Right ventricle myocardium inferior (tissue), 1 donor: ENCODE measurements at regions not wholly inside any gene's neighbourhood (a gene's known extent, or its start where the extent isn't known, plus 50 kb on each side); places are given as distances from the start of the nearest gene placed in this dataset.

Experiments
- ATAC-seq: fragments of 200-7000 bp; cut with Tn5 transposase; one replicate; pipeline ENCODE4 v1.9.1; 2020; ENCODE audit warnings: mild to moderate bottlenecking, moderate library complexity
- DNase-seq: peaks from one replicate; pipeline ENCODE4 v3.0.0; 2021; ENCODE audit errors: missing footprints
- intact Hi-C: fragments of 100-400 bp; cut with DNase I; formaldehyde crosslinking; loops from one replicate; pipeline ENCODE4 v1.11.0; 2022
- donor health status: DM: no; HTN: yes; CAD: no; lungs with severe emphysema.

DNA sequence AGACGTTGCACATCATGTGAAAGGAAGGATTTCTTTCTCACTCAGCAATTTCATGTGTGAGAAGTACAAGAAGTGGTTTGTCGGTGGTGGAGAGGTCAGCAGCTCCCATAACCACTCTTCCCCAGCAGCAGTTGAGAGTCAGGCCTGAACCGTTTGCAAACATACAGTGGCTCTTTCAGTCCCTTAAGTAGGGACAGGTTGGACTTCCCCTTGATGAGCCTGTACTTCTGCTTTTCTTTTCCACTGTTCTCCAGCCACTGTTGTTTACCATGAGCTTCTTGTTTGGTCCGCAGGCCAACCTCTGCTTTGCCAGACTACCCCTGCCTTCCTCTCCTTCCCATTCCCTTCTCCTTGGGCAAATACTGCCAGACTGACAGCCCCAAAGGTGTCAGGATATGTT is 391.3 kb upstream of the CELF4 start:
- no peak for ATAC-seq
- no peak for DNase-seq
- intact Hi-C loops, result no loop called here

DNA sequence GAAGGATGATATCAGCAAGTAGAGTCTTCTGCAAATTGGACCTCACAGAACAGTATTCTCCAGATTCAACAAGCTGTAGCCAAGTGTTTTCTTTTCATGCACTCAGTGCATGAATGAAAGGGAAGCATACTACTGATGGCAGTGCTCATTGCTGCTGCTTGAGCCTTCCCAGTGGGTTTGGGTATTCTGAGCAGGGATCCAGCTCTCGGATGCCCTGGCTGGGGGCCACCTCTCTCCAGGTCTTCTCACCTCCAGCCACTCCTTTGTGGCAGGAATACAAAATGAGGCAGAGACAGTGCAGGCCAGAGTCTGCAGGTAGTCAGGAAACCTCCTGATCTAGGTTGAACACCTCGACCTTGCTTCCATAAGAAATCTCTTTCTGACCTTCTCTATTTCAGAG is 390.4 kb upstream of the CELF4 start:
- intact Hi-C loops, result no loop called here
- ATAC-seq (no peak), DNase-seq (no peak)

DNA sequence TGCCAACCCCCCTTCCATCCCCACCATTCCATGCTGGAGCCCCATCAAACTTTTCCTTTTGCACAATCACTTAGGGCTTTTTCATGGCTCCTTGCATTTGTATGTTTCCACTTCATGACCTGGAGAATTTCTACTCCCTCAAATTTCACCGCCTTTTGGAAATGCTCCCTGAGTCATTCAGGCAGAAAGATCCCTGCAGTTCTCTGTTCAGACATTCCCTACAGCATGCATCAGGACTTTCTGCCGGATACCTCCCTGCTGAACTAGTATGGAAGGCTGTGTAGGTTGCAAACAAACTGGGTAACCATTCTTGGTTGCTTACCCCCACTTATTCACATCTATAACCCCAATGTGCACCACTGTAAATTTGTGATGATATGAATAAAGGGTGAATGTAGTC is 389.6 kb upstream of the CELF4 start:
- intact Hi-C loops, result no loop called here
- no peak for ATAC-seq

DNA sequence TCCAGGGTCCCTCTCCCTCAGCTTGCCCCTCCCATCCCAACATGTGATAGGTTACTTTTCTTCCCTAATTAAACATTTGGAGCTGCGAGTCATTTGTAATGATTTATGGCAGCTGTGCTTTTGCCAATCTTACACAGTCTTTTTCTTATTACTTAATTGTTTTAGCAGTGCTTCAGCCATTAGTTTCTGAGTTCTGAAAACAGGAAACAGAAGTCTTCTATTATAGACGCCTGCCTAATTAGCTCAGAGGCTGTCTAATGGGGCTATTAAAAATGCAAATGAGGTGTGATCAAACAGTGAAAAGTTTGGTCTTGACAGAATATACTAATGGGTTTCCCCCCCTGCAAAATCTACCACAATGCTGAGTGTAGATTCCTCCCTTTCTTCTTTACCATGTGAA is 388.3 kb upstream of the CELF4 start:
- DNase-seq (no peak), ATAC-seq (no peak)
- intact Hi-C loops, result no loop called here

More for the DNA sequence above, 389.6 kb upstream of the CELF4 start:
- DNase-seq, result no peak

DNA sequence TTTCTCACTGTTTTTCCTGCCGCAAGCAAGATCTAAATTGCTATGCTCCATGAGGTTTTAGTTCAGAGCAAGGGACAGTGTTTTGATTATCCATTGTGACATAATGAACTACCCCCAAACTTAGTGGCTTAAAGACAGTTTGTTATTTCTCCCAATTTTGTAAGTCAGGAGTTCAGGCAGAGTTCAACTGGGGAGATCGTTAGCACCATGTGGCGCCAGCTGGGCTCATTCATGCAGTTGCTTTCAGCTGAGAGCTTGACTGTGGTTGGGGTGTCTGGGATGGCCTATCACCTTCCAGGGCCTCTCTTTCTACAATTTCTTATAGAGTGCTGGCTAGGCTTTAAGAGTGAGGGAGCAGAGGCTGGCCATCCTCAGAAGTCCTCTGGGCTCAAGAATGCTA is 382.9 kb upstream of the CELF4 start:
- ATAC-seq (no peak), DNase-seq (no peak)
- intact Hi-C loops, result no loop called here

DNA sequence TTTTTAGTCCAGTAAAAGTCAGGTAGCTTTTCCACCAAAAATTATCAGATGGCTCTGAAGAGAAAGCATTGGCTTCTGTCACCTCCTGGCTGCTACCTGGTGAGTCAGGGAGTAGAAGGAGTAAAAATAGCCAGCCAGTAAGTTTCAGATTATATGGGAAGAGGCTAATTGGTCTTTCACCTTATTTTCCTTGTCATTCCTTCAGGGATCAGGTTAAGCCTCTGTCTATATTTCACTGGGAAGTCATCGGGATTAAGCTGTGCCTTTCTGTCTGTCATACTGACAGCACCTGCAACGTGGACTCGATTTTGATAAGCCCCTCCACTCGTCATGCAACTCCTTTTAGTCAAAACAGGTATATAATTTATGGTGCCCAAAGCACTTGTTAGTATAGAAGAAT is 380.7 kb upstream of the CELF4 start:
- intact Hi-C loops, result no loop called here
- ATAC-seq, result no peak
- DNase-seq, result no peak

DNA sequence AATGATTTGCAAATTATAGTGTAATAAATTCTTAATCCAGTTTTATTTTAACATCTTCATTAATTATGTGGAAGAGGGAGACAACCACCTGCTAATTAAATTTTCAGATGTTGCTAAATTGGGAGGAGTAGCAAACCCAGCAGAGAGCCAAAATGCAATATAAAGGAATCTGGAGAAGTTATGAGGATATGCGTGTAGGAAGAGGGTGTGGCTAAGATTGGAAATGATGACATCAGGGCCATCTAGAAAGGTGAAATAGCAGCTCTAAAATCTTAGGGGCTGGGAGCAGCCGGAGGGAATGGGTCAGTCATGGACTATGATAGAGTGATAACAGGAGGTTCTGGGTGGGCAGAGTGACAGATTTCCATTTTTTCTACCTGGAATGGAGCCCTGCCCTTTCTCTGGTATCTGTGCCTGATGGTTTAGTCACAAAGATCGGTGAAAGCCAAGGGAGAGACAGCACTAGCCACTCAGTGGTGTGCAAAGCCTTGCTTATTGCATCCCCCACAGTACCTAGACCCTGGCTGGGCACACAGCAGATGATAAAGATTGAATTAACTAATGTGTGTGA is 379.2 kb upstream of the CELF4 start:
- ATAC-seq, result no peak
- intact Hi-C loops, result no loop called here
- DNase-seq, result no peak

DNA sequence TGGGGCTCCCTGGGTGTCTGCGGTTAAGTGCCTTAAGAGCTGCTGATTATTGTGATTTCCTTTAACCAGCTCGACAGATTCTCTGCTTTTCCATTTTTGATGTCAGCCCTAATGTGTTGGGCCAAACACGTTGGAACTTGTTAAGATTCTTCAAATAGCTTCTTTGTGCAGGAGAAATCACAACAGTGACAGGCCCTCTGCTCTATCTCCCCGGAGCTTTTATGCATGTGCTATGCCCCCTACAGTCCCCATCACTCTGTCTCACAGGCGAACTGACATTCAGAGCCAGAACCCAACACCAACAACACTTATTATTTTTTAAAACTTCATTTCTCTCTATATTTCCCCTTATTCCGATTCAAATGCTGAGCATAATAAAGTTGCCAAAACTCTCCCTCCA is 371.7 kb upstream of the CELF4 start:
- DNase-seq (no peak), ATAC-seq (no peak)
- intact Hi-C loops, result no loop called here

DNA sequence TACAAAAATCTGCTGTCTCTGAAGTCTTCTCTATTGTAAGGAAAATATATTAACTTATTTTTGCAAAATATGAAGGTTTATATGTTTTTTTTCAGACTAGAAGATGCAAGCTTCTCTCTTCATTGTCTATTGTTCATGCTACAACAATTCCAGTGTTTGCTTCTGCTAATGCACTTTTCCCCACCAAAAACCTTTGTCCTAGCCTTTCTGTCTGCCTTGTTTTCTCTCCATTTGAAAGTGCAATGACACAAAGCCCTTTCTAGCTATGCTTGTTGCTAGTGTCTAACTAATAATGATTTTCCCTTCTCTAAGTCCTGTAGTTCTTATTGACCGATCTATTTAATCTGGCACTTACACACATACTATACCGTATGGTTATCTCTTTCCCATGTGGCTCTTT is 369.5 kb upstream of the CELF4 start:
- intact Hi-C loops, result no loop called here
- no peak for ATAC-seq

DNA sequence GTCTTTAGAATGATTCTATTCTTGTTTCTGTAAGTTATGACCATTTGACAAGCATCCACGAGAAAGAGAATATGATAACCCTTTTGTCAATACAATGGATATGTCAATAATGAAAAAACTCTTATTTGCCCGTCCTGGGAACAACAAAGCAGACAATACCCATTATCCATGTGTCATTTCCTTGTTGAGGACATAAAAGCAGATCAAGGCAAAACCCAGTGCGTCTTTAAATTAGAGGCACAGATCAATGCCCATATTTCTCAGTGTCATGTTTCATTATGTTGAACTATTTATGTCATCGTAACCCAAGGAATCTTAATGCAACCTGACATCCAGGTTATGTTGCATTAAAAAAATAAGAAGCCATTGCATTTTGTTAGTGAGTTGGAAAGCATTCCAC is 365.0 kb upstream of the CELF4 start:
- DNase-seq (no peak), ATAC-seq (no peak)
- intact Hi-C loops, result no loop called here

More for the DNA sequence above, 369.5 kb upstream of the CELF4 start:
- DNase-seq, result no peak

DNA sequence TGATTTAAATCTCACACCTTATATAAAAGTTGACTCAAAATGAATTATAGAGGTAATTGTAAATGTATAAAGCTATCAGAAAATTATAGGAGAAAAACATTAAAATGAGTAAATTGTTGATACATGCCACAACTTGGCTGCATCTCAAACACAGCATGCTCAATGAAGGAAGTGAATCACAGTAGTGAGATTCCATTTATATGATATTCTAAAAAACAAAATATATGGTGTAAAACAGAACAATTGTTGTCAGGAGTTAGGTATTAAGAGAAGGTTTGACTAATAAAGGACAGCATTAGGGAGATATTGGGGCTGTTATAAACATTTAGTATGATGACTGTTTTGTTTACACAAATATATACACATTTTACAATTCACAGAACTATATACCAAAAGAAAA is 356.6 kb upstream of the CELF4 start:
- intact Hi-C loops, result no loop called here
- ATAC-seq (no peak), DNase-seq (no peak)

DNA sequence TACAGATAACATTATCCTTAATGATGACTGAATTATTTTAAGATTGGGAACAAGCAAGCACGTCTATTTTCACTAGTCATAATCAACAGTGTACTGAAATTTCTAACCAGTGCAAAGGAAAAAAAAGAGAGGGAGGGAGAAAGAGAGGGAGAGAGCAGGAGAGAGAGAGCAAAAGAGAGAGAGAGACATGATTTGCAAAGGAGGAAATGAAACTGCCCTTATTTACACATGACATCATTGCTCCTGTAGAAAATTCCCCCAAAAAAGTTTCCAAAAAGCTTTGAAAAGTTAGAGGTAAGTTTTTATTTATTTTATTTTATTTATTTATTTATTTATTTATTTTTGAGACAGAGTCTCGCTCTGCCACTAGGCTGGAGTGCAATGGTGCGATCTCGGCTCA is 355.3 kb upstream of the CELF4 start:
- intact Hi-C loops, result no loop called here
- DNase-seq (no peak), ATAC-seq (no peak)

DNA sequence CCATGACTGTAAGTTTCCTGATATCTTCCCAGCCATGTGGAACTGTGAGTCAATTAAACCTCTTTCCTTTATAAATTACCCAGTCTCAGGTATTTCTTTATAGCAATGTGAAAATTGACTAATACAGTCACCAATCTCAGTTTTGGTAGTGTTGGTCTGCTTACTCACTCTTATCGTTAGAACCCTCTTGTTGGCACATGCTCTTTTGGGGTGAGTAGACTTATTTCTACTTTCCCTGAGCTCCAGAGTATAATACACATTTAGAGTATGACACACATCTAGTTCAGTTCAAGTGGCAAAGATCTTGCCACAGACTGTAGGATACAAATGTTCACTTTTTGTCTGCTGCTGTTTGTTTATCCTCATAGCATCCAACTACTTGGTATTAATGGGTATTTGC is 347.5 kb upstream of the CELF4 start:
- DNase-seq, result no peak
- intact Hi-C loops, result no loop called here
- ATAC-seq, result no peak

DNA sequence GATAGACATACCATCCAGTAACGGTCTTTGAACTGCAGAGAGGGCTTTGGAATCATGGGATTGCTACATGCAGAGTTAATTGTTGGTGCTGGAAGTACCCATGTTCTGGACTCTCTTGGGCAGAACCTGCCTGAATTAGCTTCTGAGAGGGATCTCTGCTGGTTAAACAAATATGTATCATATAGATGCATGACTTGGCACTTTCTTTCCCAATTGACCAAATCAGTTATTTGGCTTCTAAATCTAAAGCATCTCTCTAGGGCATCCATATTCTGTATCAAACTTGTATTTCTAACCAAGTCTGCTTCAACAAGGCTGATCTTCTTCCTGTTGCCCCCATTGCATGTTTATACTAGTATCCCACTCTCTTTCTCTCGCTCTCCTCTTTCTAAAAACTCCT is 336.7 kb upstream of the CELF4 start:
- ATAC-seq (no peak), DNase-seq (no peak)
- intact Hi-C loops, result no loop called here

DNA sequence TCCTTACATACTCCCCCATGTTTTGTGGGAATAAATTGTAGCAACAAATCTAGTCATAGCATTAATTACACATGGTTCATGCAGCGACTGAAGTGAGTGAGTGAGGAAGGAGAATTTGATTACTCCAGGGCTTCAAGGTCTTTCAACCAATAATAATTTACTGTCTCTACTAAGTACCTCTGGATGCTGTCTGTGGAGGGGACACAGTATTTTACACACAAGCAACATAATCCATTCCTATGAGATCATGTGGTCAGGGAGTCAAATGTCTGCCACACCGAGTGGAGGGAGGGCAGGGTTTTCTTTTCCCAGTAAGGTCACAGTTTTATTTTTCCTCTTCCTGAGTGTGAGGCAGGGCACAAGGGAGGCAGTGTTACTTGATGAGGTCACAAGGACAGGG is 334.7 kb upstream of the CELF4 start:
- DNase-seq, result no peak
- no peak for ATAC-seq
- intact Hi-C loops, result no loop called here

DNA sequence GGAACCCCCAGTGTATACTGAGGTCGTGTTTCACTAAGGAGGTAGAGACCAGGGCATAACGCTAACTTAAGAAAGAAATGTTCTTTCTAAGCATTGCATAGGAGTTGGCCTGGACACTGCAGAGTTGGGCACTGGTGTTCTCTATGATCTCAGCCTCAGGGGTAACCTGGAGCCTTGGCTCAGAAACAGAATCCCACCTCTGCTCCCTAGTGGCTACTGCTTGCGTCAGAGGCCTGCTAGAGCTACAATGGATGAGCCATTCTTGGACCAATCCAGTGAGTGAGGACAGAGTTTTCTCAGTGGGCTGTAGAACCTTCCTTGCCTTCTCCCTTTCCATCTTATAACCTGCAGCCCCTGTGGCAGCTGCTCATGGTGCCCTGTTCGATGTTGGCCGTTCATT is 324.4 kb upstream of the CELF4 start:
- intact Hi-C loops, result no loop called here
- DNase-seq, result no peak
- ATAC-seq, result no peak

DNA sequence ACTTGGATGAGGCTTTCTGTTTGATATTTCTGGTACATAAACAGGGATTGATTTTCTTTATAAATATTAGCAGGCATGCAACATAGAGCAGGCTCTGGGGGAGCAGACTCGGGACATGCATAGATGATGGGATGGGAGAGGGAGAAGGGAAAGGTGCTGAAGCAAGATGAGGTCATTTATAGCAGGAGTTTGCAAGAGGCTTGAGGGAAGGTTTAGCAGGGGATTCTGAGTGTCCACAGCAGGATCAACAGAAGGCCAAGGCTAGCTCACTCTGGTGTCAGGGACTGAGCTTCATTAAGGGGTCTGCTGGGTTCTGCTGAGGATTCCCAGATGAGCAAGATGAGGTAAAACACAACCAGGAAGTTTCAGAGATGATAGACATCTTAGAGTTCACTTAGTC is 309.1 kb upstream of the CELF4 start:
- DNase-seq (no peak), ATAC-seq (no peak)
- intact Hi-C loops, result no loop called here

DNA sequence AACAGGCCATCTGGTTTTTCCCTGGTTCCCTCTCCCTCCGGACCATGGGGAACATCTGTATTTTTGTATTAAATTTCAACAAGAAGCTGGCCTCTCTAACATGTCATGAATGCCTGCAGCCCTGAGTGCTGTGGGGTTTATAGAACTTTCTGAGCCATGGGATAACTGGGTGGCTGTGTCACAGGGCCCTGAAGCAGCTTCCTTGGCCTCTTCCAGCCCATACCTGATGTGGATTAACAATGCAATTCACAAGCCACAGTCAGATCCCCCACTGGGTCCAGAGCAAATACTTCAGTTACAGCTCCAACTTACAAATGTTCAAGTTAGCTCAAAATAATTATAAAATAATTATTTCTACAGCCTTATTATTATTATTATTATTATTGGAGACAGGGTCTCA is 307.8 kb upstream of the CELF4 start:
- ATAC-seq, result no peak
- no peak for DNase-seq
- intact Hi-C loops, result no loop called here

DNA sequence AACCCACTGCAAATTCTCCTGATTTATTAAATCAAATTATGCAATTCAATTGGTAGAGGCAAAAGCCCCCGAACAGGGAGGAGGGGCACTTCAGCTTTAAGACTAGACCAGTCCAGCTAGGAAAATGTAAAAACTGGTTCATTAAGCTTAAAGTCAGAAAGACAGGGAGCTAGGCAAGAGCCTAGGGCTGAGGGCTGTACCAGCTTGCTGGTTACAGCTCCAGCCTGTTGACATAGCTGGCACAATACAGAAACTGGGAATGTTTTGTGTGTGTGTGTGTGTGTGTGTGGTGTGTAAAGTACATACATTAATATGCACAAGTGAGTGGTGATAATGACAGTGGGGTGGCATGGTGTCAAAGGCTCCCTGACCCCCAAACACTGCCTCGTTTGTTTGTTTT is 307.0 kb upstream of the CELF4 start:
- ATAC-seq, result no peak
- intact Hi-C loops, result no loop called here
- DNase-seq, result no peak

DNA sequence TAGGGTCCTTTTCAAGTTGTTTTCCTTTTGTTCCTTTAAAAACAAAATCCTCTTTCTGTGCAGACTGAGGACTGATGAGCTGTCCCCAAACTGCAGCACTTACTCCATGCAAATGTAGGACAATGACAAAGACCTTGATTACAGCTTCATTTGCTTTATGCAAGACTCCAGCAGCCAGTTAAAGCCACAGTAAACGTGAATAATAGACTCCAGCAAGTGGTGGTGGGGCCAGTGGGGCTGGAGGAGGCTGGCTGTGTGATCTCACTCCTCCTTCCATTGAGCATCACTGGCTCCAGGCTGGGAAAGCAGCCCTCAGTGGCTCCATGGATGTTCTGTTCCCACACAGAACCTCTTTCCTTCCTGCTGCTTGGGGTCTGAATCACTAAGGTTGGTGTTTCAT is 306.0 kb upstream of the CELF4 start:
- ATAC-seq (no peak), DNase-seq (no peak)
- intact Hi-C loops, result no loop called here

DNA sequence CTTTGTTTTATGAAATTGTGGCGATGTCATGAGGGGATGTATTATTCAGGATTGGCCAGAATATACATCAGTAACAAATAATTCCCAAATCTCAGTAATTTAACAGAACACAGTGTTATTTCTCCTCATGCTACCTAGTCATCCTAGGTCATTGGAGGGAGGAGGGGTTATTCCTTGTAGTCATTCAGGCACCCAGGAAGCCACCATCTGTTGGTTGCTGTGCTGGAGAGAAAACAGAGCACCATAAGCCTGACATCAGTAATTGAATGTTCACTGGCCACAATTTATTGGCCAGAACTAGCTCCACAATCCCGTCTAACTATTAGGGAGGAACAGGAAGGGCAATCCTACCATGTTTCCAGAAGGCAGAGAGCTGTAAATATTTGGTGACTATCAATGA is 303.5 kb upstream of the CELF4 start:
- intact Hi-C loops, result no loop called here
- ATAC-seq (no peak), DNase-seq (no peak)

DNA sequence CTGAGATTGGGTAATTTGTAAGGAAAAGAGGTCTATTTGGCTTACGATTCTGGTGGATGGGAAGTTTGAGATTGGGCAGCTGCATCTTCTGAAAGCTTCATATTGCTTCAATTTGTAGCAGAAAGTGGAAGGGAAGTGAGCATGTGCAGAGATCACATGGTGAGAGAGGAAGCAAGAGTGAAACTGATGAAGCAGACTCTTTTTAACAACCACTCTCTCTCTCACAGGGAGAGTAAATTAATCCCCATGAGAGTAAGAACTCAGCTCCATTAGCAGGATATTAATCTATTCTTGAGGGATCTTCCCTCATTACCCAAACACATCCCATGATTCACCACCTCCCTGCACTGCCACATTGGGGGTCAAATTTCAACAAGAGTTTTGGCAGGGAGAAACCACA is 298.5 kb upstream of the CELF4 start:
- DNase-seq (no peak), ATAC-seq (no peak)
- intact Hi-C loops, result no loop called here
